B cell (primary cell): ENCODE measurements at regions not wholly inside any gene's neighbourhood (a gene's known extent, or its start where the extent isn't known, plus 50 kb on each side); places are given as distances from the start of the nearest gene placed in this dataset.

Experiments
- ATAC-seq: fragments of 200-7000 bp; cut with Tn5 transposase; one replicate; pipeline ENCODE4 v1.10.0; 2021; ENCODE audit warnings: low read depth, mild to moderate bottlenecking, moderate number of reproducible peaks, moderate library complexity
- CTCF ChIA-PET: fragments of 350-600 bp; sonication (Branson Sonifier 250); formaldehyde crosslinking; loops from one replicate; lab custom pipeline; 2021; ENCODE audit warnings: antibody characterized with exemption, inconsistent platforms; lab: Charles Lee
- POLR2A ChIA-PET: fragments of 350-600 bp; sonication (Branson Sonifier 250); formaldehyde crosslinking; loops from one replicate; lab custom pipeline; 2021; ENCODE audit warnings: antibody characterized with exemption; lab: Charles Lee
- DNase-seq: peaks from one replicate; pipeline ENCODE4 v3.0.0; 2013
- H2AFZ ChIP-seq: 2 replicates; pipeline ENCODE4 v1.6.1; 2012; ENCODE audit warnings: mild to moderate bottlenecking, low read depth, low read length; ENCODE audit not compliant: insufficient read depth, poor library complexity, severe bottlenecking
- H3K27ac ChIP-seq, 2 donors: 1 replicate in 1 of 2; 2 replicates in 1 of 2; pipeline ENCODE4 v1.5.1; 2012 to 2013; ENCODE audit warnings: low read length in 2 of 2, mild to moderate bottlenecking in 2 of 2, moderate library complexity in 1 of 2
- H3K27me3 ChIP-seq, 4 experiments: fragments of 200-600 bp in 1 of 4; sonication (generic) in 1 of 4; replicated peaks in 1 of 4; 1 replicate in 2 of 4; 2 replicates in 2 of 4; pipeline versions ENCODE4 v1.6.1 to v1.7.0; 2013 to 2016; ENCODE audit warnings: low read length in 3 of 4, mild to moderate bottlenecking in 2 of 4, mixed read lengths in 1 of 4, moderate library complexity in 1 of 4; ENCODE audit not compliant: insufficient read depth in 4 of 4, control insufficient read depth in 3 of 4; ENCODE audit errors: control extremely low read depth in 1 of 4
- H3K36me3 ChIP-seq, 2 experiments: replicated peaks in 1 of 2; 1 replicate in 1 of 2; 2 replicates in 1 of 2; pipeline versions ENCODE4 v1.6.1 to v1.7.1; 2013; ENCODE audit warnings: low read length in 1 of 2; ENCODE audit not compliant: insufficient read depth in 2 of 2, control insufficient read depth in 1 of 2; ENCODE audit errors: control extremely low read depth in 1 of 2, extremely low read depth in 1 of 2
- H3K4me1 ChIP-seq, 2 donors: fragments of 200-600 bp in 1 of 2; sonication (generic) in 1 of 2; 1 replicate in 1 of 2; 2 replicates in 1 of 2; pipeline versions ENCODE4 v1.5.1 to v1.6.1; 2013 to 2017; ENCODE audit warnings: low read length in 2 of 2; ENCODE audit not compliant: control insufficient read depth in 2 of 2, insufficient read depth in 2 of 2
- H3K4me2 ChIP-seq: replicated peaks from 2 replicates; pipeline ENCODE3; 2012; ENCODE audit warnings: mild to moderate bottlenecking, low read depth, low read length; ENCODE audit not compliant: poor library complexity, severe bottlenecking
- H3K4me3 ChIP-seq, 5 experiments: fragments of 200-600 bp in 1 of 5; sonication (generic) in 1 of 5; 1 replicate in 3 of 5; 2 replicates in 2 of 5; pipeline versions ENCODE4 v1.5.1 to v1.7.0; 2011 to 2016; ENCODE audit warnings: low read length in 4 of 5, mild to moderate bottlenecking in 4 of 5, low read depth in 2 of 5, control low read depth in 1 of 5, moderate library complexity in 1 of 5; ENCODE audit not compliant: insufficient read depth in 1 of 5; ENCODE audit errors: control extremely low read depth in 1 of 5, extremely low read depth in 1 of 5
- H3K79me2 ChIP-seq: fragments of 200-600 bp; sonication (generic); one replicate; pipeline ENCODE4 v1.6.0; 2016; ENCODE audit warnings: low read length; ENCODE audit not compliant: control insufficient read depth, insufficient read depth
- H3K9ac ChIP-seq: fragments of 200-600 bp; sonication (generic); 2 replicates; pipeline ENCODE4 v1.6.1; 2017; ENCODE audit warnings: mild to moderate bottlenecking, low read length, moderate library complexity
- H3K9me3 ChIP-seq, 3 donors: one replicate each; pipeline versions ENCODE4 v1.6.1 to v1.7.1; 2013; ENCODE audit warnings: low read length in 2 of 3; ENCODE audit not compliant: control insufficient read depth in 2 of 3, insufficient read depth in 1 of 3; ENCODE audit errors: control extremely low read depth in 1 of 3
- H4K20me1 ChIP-seq: 2 replicates; pipeline ENCODE4 v1.6.0; 2012; ENCODE audit warnings: mild to moderate bottlenecking, low read length; ENCODE audit not compliant: insufficient read depth, control insufficient read depth, poor library complexity, severe bottlenecking
- H3K27ac Mint-ChIP-seq: one replicate; pipeline ENCODE4 v1.8.0; 2021; ENCODE audit warnings: mixed read lengths
- H3K27me3 Mint-ChIP-seq: one replicate; pipeline ENCODE4 v1.8.0; 2021; ENCODE audit warnings: mixed read lengths
- H3K4me1 Mint-ChIP-seq: one replicate; pipeline ENCODE4 v1.8.0; 2021; ENCODE audit warnings: mixed read lengths
- H3K4me3 Mint-ChIP-seq: one replicate; pipeline ENCODE4 v1.8.0; 2021; ENCODE audit warnings: mixed read lengths
- H3K9me3 Mint-ChIP-seq: one replicate; pipeline ENCODE4 v1.8.0; 2022; ENCODE audit warnings: mixed read lengths; ENCODE audit not compliant: insufficient read depth
- CTCF ChIP-seq: fragments of 200-600 bp; IDR thresholded peaks from one replicate; pipeline ENCODE4 v1.8.0; 2022; ENCODE audit warnings: antibody characterized with exemption, mild to moderate bottlenecking
- EZH2 ChIP-seq: IDR thresholded peaks from 2 replicates; pipeline ENCODE4 v1.6.1; 2012; ENCODE audit warnings: borderline replicate concordance, low read depth, mild to moderate bottlenecking, moderate library complexity, low read length; ENCODE audit not compliant: insufficient read depth, poor library complexity, severe bottlenecking
- WGBS: methylation state at CpG from one replicate; pipeline ENCODE4 v1.1.5; 2013; ENCODE audit warnings: missing lambda C conversion rate; ENCODE audit not compliant: insufficient coverage; 5-methylcytosine and 5-hydroxymethylcytosine counted together
- intact Hi-C: fragments of 100-400 bp; cut with micrococcal nuclease; formaldehyde crosslinking; loops from one replicate; pipeline ENCODE4 v1.10.0; 2022

GRCh38 chr10:29224631-29225030 lies 64.2 kb upstream of the LYZL1 start:
- Histone ChIP-seq H3K9ac (no peak overlapping the region), H3K9me3 (peaks cover 0 to 5% (median 0%) of the 10 kb centered on the region in 3 donors), H3K4me3 (no peak overlapping the region), H3K4me2 (no peak overlapping the region), H3K27ac (no peak overlapping the region), H3K36me3 (no peaks in the 10 kb centered on the region), H3K4me1 (no peaks in the 10 kb centered on the region), H3K27me3 (peaks cover 0 to 2% (median 0%) of the 10 kb centered on the region in 4 experiments), H4K20me1 (no peaks in the 10 kb centered on the region), H2AFZ (no peak overlapping the region), H3K79me2 (no peaks in the 10 kb centered on the region)
- Mint-ChIP-seq H3K4me3 (no peak overlapping the region), H3K4me1 (no peaks in the 10 kb centered on the region), H3K9me3 (no peaks in the 10 kb centered on the region), H3K27ac (no peak overlapping the region), H3K27me3 (no peaks in the 10 kb centered on the region)
- intact Hi-C loops, result no loop called here
- CTCF ChIA-PET, result no interaction called here
- WGBS, result no CpG with 5 or more reads among the region's 1 CpG
- no peak for DNase-seq
- ATAC-seq, result no peak
- no peak for TF ChIP-seq CTCF
- no peak for TF ChIP-seq EZH2
- POLR2A ChIA-PET, result no interaction called here

- Histone ChIP-seq H4K20me1 (no peaks in the 10 kb centered on the region), H3K79me2 (no peaks in the 10 kb centered on the region), H3K36me3 (no peaks in the 10 kb centered on the region), H3K4me1 (no peaks in the 10 kb centered on the region), H3K9ac (no peak overlapping the region), H3K4me2 (no peak overlapping the region), H3K9me3 (peaks cover 0 to 8% (median 0%) of the 10 kb centered on the region in 3 donors), H3K27ac (no peak overlapping the region), H2AFZ (no peak overlapping the region), H3K27me3 (peaks cover 0 to 2% (median 0%) of the 10 kb centered on the region in 4 experiments), H3K4me3 (no peak overlapping the region)
- H3K9me3 Mint-ChIP-seq, result peaks cover 2% of the 10 kb centered on the region
- peaks cover 8% of the 10 kb centered on the region for H3K27me3 Mint-ChIP-seq
- no CpG with 5 or more reads among the region's 2 CpGs for WGBS
- DNase-seq, result no peak
- intact Hi-C loops, result no loop called here
- ATAC-seq, result no peak
- POLR2A ChIA-PET, result no interaction called here
- no peak overlapping the region for H3K4me3 Mint-ChIP-seq
- H3K4me1 Mint-ChIP-seq, result no peaks in the 10 kb centered on the region
- TF ChIP-seq EZH2 (no peak), CTCF (no peak)
- H3K27ac Mint-ChIP-seq, result no peak overlapping the region
- CTCF ChIA-PET, result no interaction called here
Observed at GRCh38 chr10:29227201-29227600, 61.7 kb upstream of the LYZL1 start.
